ENCODE measurements at regions not wholly inside any gene's neighbourhood (a gene's known extent, or its start where the extent isn't known, plus 50 kb on each side); places are given as distances from the start of the nearest gene placed in this dataset.

DNA sequence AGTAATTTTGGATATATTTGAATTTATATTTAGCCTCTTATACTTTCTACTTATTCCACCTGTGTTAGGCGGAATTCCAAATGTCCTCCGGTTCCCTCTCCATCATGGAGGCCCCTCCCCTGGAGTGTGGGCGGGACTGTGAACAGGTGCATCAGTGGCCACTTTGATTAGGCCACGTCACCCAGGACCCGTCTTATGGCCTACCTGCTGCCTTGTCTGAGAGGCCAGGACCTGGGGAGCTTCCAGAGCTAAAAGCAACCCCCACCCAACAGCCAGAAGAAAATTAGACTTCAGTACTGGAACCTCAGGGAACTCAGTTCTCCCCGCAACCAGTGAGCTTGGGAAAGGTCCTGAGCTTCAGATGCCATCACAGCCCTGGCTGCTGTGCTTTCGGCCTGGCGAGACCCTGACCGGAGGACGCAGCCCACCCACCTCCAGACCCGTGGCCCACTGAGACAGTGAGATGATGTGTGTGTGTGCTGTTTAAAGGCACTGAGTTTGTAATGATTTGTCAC, 200.2 kb upstream of the SOX1 start:
- Histone ChIP-seq H3K36me3 (replicated peaks in 1 of 2; ENCODE audit: control extremely low read depth in 1 of 2, control insufficient read depth in 1 of 2, extremely low read depth in 1 of 2, insufficient read depth in 2 of 2, low read length in 1 of 2) (no peaks in the 10 kb centered on the region), H4K20me1 (ENCODE audit: control insufficient read depth, insufficient read depth, low read length, poor library complexity, severe bottlenecking) (no peaks in the 10 kb centered on the region), H3K27ac (ENCODE audit: low read length in 2 of 2) (no peak overlapping the region), H3K9me3 (ENCODE audit: control extremely low read depth in 1 of 3, control insufficient read depth in 2 of 3, insufficient read depth in 1 of 3, low read length in 2 of 3) (peaks cover 0 to 30% (median 0%) of the 10 kb centered on the region in 3 donors), H3K79me2 (ENCODE audit: control insufficient read depth, insufficient read depth, low read length) (no peaks in the 10 kb centered on the region), H3K4me1 (ENCODE audit: control insufficient read depth in 2 of 2, insufficient read depth in 2 of 2, low read length in 2 of 2) (no peaks in the 10 kb centered on the region), H3K9ac (ENCODE audit: low read length) (no peak overlapping the region), H2AFZ (ENCODE audit: insufficient read depth, low read depth, low read length, poor library complexity, severe bottlenecking) (no peak overlapping the region), H3K27me3 (replicated peaks in 1 of 4; ENCODE audit: control extremely low read depth in 1 of 4, control insufficient read depth in 3 of 4, insufficient read depth in 4 of 4, low read length in 3 of 4) (no peaks in the 10 kb centered on the region), H3K4me2 (replicated peaks; ENCODE audit: low read depth, low read length, poor library complexity, severe bottlenecking) (no peak overlapping the region), H3K4me3 (ENCODE audit: control extremely low read depth in 1 of 5, extremely low read depth in 1 of 5, insufficient read depth in 1 of 5, low read depth in 2 of 5, low read length in 4 of 5) (no peak overlapping the region)
- H3K9me3 Mint-ChIP-seq (ENCODE audit: insufficient read depth) = peaks cover 3% of the 10 kb centered on the region
- ChIA-PET POLR2A (no interaction called here), CTCF (no interaction called here)
- H3K27ac Mint-ChIP-seq = no peak overlapping the region
- intact Hi-C loops (cut with micrococcal nuclease) = no loop called here
- no peak overlapping the region for H3K4me3 Mint-ChIP-seq
- no peak for DNase-seq
- no peak for TF ChIP-seq EZH2 (IDR thresholded peaks at IDR 0.05; ENCODE audit: borderline replicate concordance, insufficient read depth, low read depth, low read length, poor library complexity, severe bottlenecking)
- TF ChIP-seq, protein P1, sequence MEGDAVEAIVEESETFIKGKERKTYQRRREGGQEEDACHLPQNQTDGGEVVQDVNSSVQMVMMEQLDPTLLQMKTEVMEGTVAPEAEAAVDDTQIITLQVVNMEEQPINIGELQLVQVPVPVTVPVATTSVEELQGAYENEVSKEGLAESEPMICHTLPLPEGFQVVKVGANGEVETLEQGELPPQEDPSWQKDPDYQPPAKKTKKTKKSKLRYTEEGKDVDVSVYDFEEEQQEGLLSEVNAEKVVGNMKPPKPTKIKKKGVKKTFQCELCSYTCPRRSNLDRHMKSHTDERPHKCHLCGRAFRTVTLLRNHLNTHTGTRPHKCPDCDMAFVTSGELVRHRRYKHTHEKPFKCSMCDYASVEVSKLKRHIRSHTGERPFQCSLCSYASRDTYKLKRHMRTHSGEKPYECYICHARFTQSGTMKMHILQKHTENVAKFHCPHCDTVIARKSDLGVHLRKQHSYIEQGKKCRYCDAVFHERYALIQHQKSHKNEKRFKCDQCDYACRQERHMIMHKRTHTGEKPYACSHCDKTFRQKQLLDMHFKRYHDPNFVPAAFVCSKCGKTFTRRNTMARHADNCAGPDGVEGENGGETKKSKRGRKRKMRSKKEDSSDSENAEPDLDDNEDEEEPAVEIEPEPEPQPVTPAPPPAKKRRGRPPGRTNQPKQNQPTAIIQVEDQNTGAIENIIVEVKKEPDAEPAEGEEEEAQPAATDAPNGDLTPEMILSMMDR (IDR thresholded peaks at IDR 0.05) = no peak
- 98% methylated on average over 9 of the region's 11 CpGs for WGBS (ENCODE audit: insufficient coverage)
- ATAC-seq (ENCODE audit: low read depth) = no peak
- H3K27me3 Mint-ChIP-seq = no peaks in the 10 kb centered on the region
- no peaks in the 10 kb centered on the region for H3K4me1 Mint-ChIP-seq

DNA sequence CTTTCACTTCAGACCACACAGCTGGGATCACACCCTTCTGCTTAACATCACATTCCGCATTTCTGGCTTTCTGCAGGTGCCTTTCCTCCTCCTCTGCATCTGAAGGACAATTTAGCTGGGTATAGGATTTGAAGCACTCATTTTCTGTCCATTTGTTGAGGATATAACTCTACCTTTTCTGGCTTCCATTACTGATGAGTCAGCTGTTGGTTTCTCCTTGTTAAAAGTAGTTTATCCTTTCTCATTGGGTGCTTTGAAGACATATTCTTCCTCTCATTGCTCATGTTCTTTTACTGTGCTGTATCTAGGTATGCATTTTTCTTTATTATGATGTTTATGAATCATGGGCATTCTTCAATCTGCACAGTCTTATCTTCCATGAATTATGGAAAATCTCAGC, 199.3 kb upstream of the SOX1 start:
- H2AFZ ChIP-seq (ENCODE audit: insufficient read depth, low read depth, low read length, poor library complexity, severe bottlenecking) = no peak overlapping the region
- H3K27ac Mint-ChIP-seq = no peak overlapping the region
- H4K20me1 ChIP-seq (ENCODE audit: control insufficient read depth, insufficient read depth, low read length, poor library complexity, severe bottlenecking) = no peaks in the 10 kb centered on the region
- H3K4me1 Mint-ChIP-seq = no peaks in the 10 kb centered on the region
- peaks cover 0 to 30% (median 0%) of the 10 kb centered on the region in 3 donors for H3K9me3 ChIP-seq (ENCODE audit: control extremely low read depth in 1 of 3, control insufficient read depth in 2 of 3, insufficient read depth in 1 of 3, low read length in 2 of 3)
- ATAC-seq (ENCODE audit: low read depth) (no peak), DNase-seq (no peak)
- no peak overlapping the region for H3K4me3 Mint-ChIP-seq
- no peaks in the 10 kb centered on the region for H3K36me3 ChIP-seq (replicated peaks in 1 of 2; ENCODE audit: control extremely low read depth in 1 of 2, control insufficient read depth in 1 of 2, extremely low read depth in 1 of 2, insufficient read depth in 2 of 2, low read length in 1 of 2)
- no peaks in the 10 kb centered on the region for H3K4me1 ChIP-seq (ENCODE audit: control insufficient read depth in 2 of 2, insufficient read depth in 2 of 2, low read length in 2 of 2)
- no peak overlapping the region for H3K27ac ChIP-seq (ENCODE audit: low read length in 2 of 2)
- intact Hi-C loops (cut with micrococcal nuclease) = no loop called here
- no peaks in the 10 kb centered on the region for H3K27me3 Mint-ChIP-seq
- H3K4me3 ChIP-seq (ENCODE audit: control extremely low read depth in 1 of 5, extremely low read depth in 1 of 5, insufficient read depth in 1 of 5, low read depth in 2 of 5, low read length in 4 of 5) = no peak overlapping the region
- H3K9me3 Mint-ChIP-seq (ENCODE audit: insufficient read depth) = peaks cover 3% of the 10 kb centered on the region
- 80% methylated on average over 1 of the region's 1 CpG for WGBS (ENCODE audit: insufficient coverage)
- H3K27me3 ChIP-seq (replicated peaks in 1 of 4; ENCODE audit: control extremely low read depth in 1 of 4, control insufficient read depth in 3 of 4, insufficient read depth in 4 of 4, low read length in 3 of 4) = no peaks in the 10 kb centered on the region
- H3K79me2 ChIP-seq (ENCODE audit: control insufficient read depth, insufficient read depth, low read length) = no peaks in the 10 kb centered on the region
- POLR2A ChIA-PET = no interaction called here
- CTCF ChIA-PET = no interaction called here
- TF ChIP-seq, protein P1 (IDR thresholded peaks at IDR 0.05) = no peak
- TF ChIP-seq EZH2 (IDR thresholded peaks at IDR 0.05; ENCODE audit: borderline replicate concordance, insufficient read depth, low read depth, low read length, poor library complexity, severe bottlenecking) = no peak
- no peak overlapping the region for H3K9ac ChIP-seq (ENCODE audit: low read length)
- no peak overlapping the region for H3K4me2 ChIP-seq (replicated peaks; ENCODE audit: low read depth, low read length, poor library complexity, severe bottlenecking)

Data from B cell (primary cell).